Natural killer cell treated with Interleukin-12 subunit alpha and Interleukin-12 subunit beta and Interleukin-15 and Interleukin-18, amount 100 ng/mL, for 72 hours (primary cell): ENCODE measurements at regions not wholly inside any gene's neighbourhood (a gene's known extent, or its start where the extent isn't known, plus 50 kb on each side); places are given as distances from the start of the nearest gene placed in this dataset.

ENCODE experiments used
- ATAC-seq, 2 donors: fragments of 150-1000 bp; cut with Tn5 transposase in 1 of 2; sonication (Bioruptor Pico), chemical (Tn5 transposase) in 1 of 2; 2 replicates each; pipeline ENCODE4 v1.10.0; 2021
- DNase-seq: peaks from one replicate; pipeline ENCODE4 v3.0.0; 2022; ENCODE audit warnings: low spot score
- H3K27ac Mint-ChIP-seq, 2 donors: 1 replicate in 1 of 2; 2 replicates in 1 of 2; pipeline ENCODE4 v1.8.0; 2022; ENCODE audit warnings: mixed read lengths in 2 of 2, mild to moderate bottlenecking in 1 of 2, moderate library complexity in 1 of 2
- H3K27me3 Mint-ChIP-seq, 2 donors: 1 replicate in 1 of 2; 2 replicates in 1 of 2; pipeline ENCODE4 v1.8.0; 2022; ENCODE audit warnings: mixed read lengths in 2 of 2
- H3K36me3 Mint-ChIP-seq: one replicate; pipeline ENCODE4 v1.8.0; 2022; ENCODE audit warnings: mixed read lengths
- H3K4me1 Mint-ChIP-seq, 2 donors: 1 replicate in 1 of 2; 2 replicates in 1 of 2; pipeline ENCODE4 v1.8.0; 2022; ENCODE audit warnings: low read depth in 2 of 2, mixed read lengths in 2 of 2, mild to moderate bottlenecking in 1 of 2
- H3K4me3 Mint-ChIP-seq: one replicate; pipeline ENCODE4 v1.8.0; 2022; ENCODE audit warnings: mixed read lengths
- H3K9me3 Mint-ChIP-seq: 2 replicates; pipeline ENCODE4 v1.8.0; 2022; ENCODE audit warnings: mixed read lengths

- no peak overlapping the region for H3K4me3 Mint-ChIP-seq
- H3K27me3 Mint-ChIP-seq, result peaks cover 2 to 7% of the 10 kb centered on the region in 2 donors
- H3K4me1 Mint-ChIP-seq, result no peaks in the 10 kb centered on the region
- no peaks in the 10 kb centered on the region for H3K36me3 Mint-ChIP-seq
- DNase-seq, result no peak
- H3K27ac Mint-ChIP-seq, result no peak overlapping the region
- H3K9me3 Mint-ChIP-seq, result no peaks in the 10 kb centered on the region
- peak in 1 of 2 donors; percentile 13 for ATAC-seq
Measured at GRCh38 chr3:127092776-127093175, 100.2 kb upstream of the PRR23E start.

GRCh38 chr3:127093312-127093711 is 99.6 kb upstream of the PRR23E start:
- Mint-ChIP-seq H3K4me1 (no peaks in the 10 kb centered on the region), H3K27me3 (peaks cover 2 to 7% of the 10 kb centered on the region in 2 donors), H3K4me3 (no peak overlapping the region), H3K27ac (no peak overlapping the region), H3K9me3 (no peaks in the 10 kb centered on the region), H3K36me3 (no peaks in the 10 kb centered on the region)
- DNase-seq (no peak), ATAC-seq (no peak)

- H3K27ac Mint-ChIP-seq, result no peak overlapping the region
- no peak for DNase-seq
- H3K4me3 Mint-ChIP-seq, result no peak overlapping the region
- no peak for ATAC-seq
- H3K9me3 Mint-ChIP-seq, result no peaks in the 10 kb centered on the region
- H3K36me3 Mint-ChIP-seq, result no peaks in the 10 kb centered on the region
- peaks cover 2 to 7% of the 10 kb centered on the region in 2 donors for H3K27me3 Mint-ChIP-seq
- no peaks in the 10 kb centered on the region for H3K4me1 Mint-ChIP-seq
Measured at GRCh38 chr3:127095774-127096173, 97.2 kb upstream of the PRR23E start.

GRCh38 chr3:127096256-127097071 is 96.5 kb upstream of the PRR23E start:
- Mint-ChIP-seq H3K9me3 (no peaks in the 10 kb centered on the region), H3K36me3 (no peaks in the 10 kb centered on the region), H3K27ac (no peak overlapping the region), H3K4me1 (no peaks in the 10 kb centered on the region), H3K27me3 (peaks cover 2 to 7% of the 10 kb centered on the region in 2 donors), H3K4me3 (no peak overlapping the region)
- ATAC-seq (peak in 1 of 2 donors; percentile 14), DNase-seq (peak; percentile 2)

GRCh38 chr3:127097072-127097405 is 95.9 kb upstream of the PRR23E start:
- H3K4me1 Mint-ChIP-seq, result no peaks in the 10 kb centered on the region
- no peak overlapping the region for H3K27ac Mint-ChIP-seq
- H3K9me3 Mint-ChIP-seq, result no peaks in the 10 kb centered on the region
- DNase-seq, result peak; percentile 8
- peaks cover 0 to 7% of the 10 kb centered on the region in 2 donors for H3K27me3 Mint-ChIP-seq
- H3K36me3 Mint-ChIP-seq, result no peaks in the 10 kb centered on the region
- no peak for ATAC-seq
- H3K4me3 Mint-ChIP-seq, result no peak overlapping the region

- no peak for ATAC-seq
- Mint-ChIP-seq H3K27me3 (peaks cover 0 to 7% of the 10 kb centered on the region in 2 donors), H3K27ac (no peak overlapping the region), H3K9me3 (no peaks in the 10 kb centered on the region), H3K36me3 (no peaks in the 10 kb centered on the region), H3K4me3 (no peak overlapping the region), H3K4me1 (no peaks in the 10 kb centered on the region)
- peak; percentile 31 for DNase-seq
Measured at GRCh38 chr3:127097481-127097880, 95.5 kb upstream of the PRR23E start.

- H3K27ac Mint-ChIP-seq, result no peak overlapping the region
- H3K36me3 Mint-ChIP-seq, result no peaks in the 10 kb centered on the region
- ATAC-seq (no peak), DNase-seq (peak; percentile 39)
- H3K4me3 Mint-ChIP-seq, result no peak overlapping the region
- H3K27me3 Mint-ChIP-seq, result peaks cover 0 to 5% of the 10 kb centered on the region in 2 donors
- H3K4me1 Mint-ChIP-seq, result no peaks in the 10 kb centered on the region
- H3K9me3 Mint-ChIP-seq, result no peaks in the 10 kb centered on the region
Measured at GRCh38 chr3:127099982-127100381, 92.9 kb upstream of the PRR23E start.

GRCh38 chr3:127100459-127101410 is 92.2 kb upstream of the PRR23E start:
- ATAC-seq, result peak in 1 of 2 donors; percentile 8
- Mint-ChIP-seq H3K9me3 (no peaks in the 10 kb centered on the region), H3K27ac (no peak overlapping the region), H3K4me1 (no peaks in the 10 kb centered on the region), H3K27me3 (no peaks in the 10 kb centered on the region), H3K4me3 (no peak overlapping the region), H3K36me3 (no peaks in the 10 kb centered on the region)
- peak; percentile 38 for DNase-seq

GRCh38 chr3:127101411-127102187 is 91.3 kb upstream of the PRR23E start:
- Mint-ChIP-seq H3K4me1 (no peaks in the 10 kb centered on the region), H3K27me3 (no peaks in the 10 kb centered on the region), H3K9me3 (no peaks in the 10 kb centered on the region), H3K27ac (no peak overlapping the region), H3K4me3 (no peak overlapping the region), H3K36me3 (no peaks in the 10 kb centered on the region)
- DNase-seq (peak; percentile 10), ATAC-seq (no peak)

- Mint-ChIP-seq H3K4me1 (no peaks in the 10 kb centered on the region), H3K4me3 (no peak overlapping the region), H3K9me3 (no peaks in the 10 kb centered on the region), H3K27ac (no peak overlapping the region), H3K36me3 (no peaks in the 10 kb centered on the region), H3K27me3 (no peaks in the 10 kb centered on the region)
- ATAC-seq (no peak), DNase-seq (peak; percentile 15)
Measured at GRCh38 chr3:127102188-127102520, 90.8 kb upstream of the PRR23E start.

- DNase-seq (peak; percentile 32), ATAC-seq (no peak)
- no peaks in the 10 kb centered on the region for H3K4me1 Mint-ChIP-seq
- no peaks in the 10 kb centered on the region for H3K36me3 Mint-ChIP-seq
- no peaks in the 10 kb centered on the region for H3K9me3 Mint-ChIP-seq
- H3K27ac Mint-ChIP-seq, result no peak overlapping the region
- no peak overlapping the region for H3K4me3 Mint-ChIP-seq
- no peaks in the 10 kb centered on the region for H3K27me3 Mint-ChIP-seq
Measured at GRCh38 chr3:127102587-127102986, 90.3 kb upstream of the PRR23E start.

- H3K4me3 Mint-ChIP-seq, result no peak overlapping the region
- peak; percentile 39 for DNase-seq
- H3K9me3 Mint-ChIP-seq, result no peaks in the 10 kb centered on the region
- H3K36me3 Mint-ChIP-seq, result no peaks in the 10 kb centered on the region
- no peaks in the 10 kb centered on the region for H3K27me3 Mint-ChIP-seq
- no peaks in the 10 kb centered on the region for H3K4me1 Mint-ChIP-seq
- no peak overlapping the region for H3K27ac Mint-ChIP-seq
- ATAC-seq, result no peak
Measured at GRCh38 chr3:127103080-127103479, 89.9 kb upstream of the PRR23E start.

GRCh38 chr3:127104586-127104985 is 88.3 kb upstream of the PRR23E start:
- H3K27me3 Mint-ChIP-seq, result peaks cover under 1% of the 10 kb centered on the region in 2 donors
- ATAC-seq (no peak), DNase-seq (no peak)
- no peaks in the 10 kb centered on the region for H3K36me3 Mint-ChIP-seq
- H3K27ac Mint-ChIP-seq, result no peak overlapping the region
- no peaks in the 10 kb centered on the region for H3K4me1 Mint-ChIP-seq
- H3K4me3 Mint-ChIP-seq, result no peak overlapping the region
- H3K9me3 Mint-ChIP-seq, result no peaks in the 10 kb centered on the region
